Peyer's patch (tissue), 4 donors: ENCODE measurements at regions not wholly inside any gene's neighbourhood (a gene's known extent, or its start where the extent isn't known, plus 50 kb on each side); places are given as distances from the start of the nearest gene placed in this dataset.
"Not testable (repeated sequence)": the region's sequence is repeated elsewhere in the genome, so short reads cannot be mapped to it uniquely, and the experiment has no call there.

ENCODE experiments used
- DNase-seq, 3 donors: peaks; one replicate each; pipeline ENCODE4 v3.0.0-alpha.2; 2017 to 2019
- H3K27ac ChIP-seq, 4 donors: fragments of 200-600 bp; sonication (generic); one replicate each; pipeline ENCODE4 v1.5.1; 2016 to 2019
- H3K27me3 ChIP-seq, 2 donors: fragments of 200-600 bp; sonication (generic); one replicate each; pipeline ENCODE4 v1.5.1; 2019
- H3K36me3 ChIP-seq, 3 donors: fragments of 200-600 bp; sonication (generic); one replicate each; pipeline ENCODE4 v1.5.1; 2016 to 2019
- H3K4me1 ChIP-seq, 4 donors: fragments of 200-600 bp; sonication (generic); one replicate each; pipeline ENCODE4 v1.5.1; 2016 to 2019
- H3K4me3 ChIP-seq, 4 donors: fragments of 200-600 bp; sonication (generic); 1 replicate in 3 of 4; 2 replicates in 1 of 4; pipeline ENCODE4 v1.5.1; 2016 to 2019; ENCODE audit warnings: mild to moderate bottlenecking in 1 of 4
- H3K9me3 ChIP-seq, 4 donors: fragments of 200-600 bp; sonication (generic); one replicate each; pipeline ENCODE4 v1.5.1; 2016 to 2019; ENCODE audit warnings: mild to moderate bottlenecking in 1 of 4
- CTCF ChIP-seq, 6 experiments: fragments of 450-650 bp in 4 of 6; fragments of 200-600 bp in 2 of 6; sonication (generic) in 1 of 6; IDR thresholded peaks; one replicate each; pipeline ENCODE4 v1.5.1; 2017 to 2019; ENCODE audit warnings: antibody characterized with exemption in 6 of 6, mild to moderate bottlenecking in 3 of 6, moderate library complexity in 1 of 6
- POLR2A ChIP-seq, 2 donors: fragments of 450-650 bp; IDR thresholded peaks; one replicate each; pipeline ENCODE4 v1.5.1; 2017; ENCODE audit warnings: antibody characterized with exemption in 2 of 2, mild to moderate bottlenecking in 2 of 2, moderate library complexity in 2 of 2

- TF ChIP-seq CTCF (IDR thresholded peaks at IDR 0.05), result no peak
- no peaks in the 10 kb centered on the region for H3K27me3 ChIP-seq
- H3K9me3 ChIP-seq, result no peaks in the 10 kb centered on the region
- no peaks in the 10 kb centered on the region for H3K36me3 ChIP-seq
- no peak for DNase-seq
- no peaks in the 10 kb centered on the region for H3K4me1 ChIP-seq
- H3K27ac ChIP-seq, result no peak overlapping the region
- no peak overlapping the region for H3K4me3 ChIP-seq
Observed at GRCh38 chr6:50404643-50405042, 308.7 kb upstream of the TFAP2D start.

GRCh38 chr6:50410579-50410978 is 302.7 kb upstream of the TFAP2D start:
- no peak for DNase-seq
- Histone ChIP-seq H3K4me1 (no peaks in the 10 kb centered on the region), H3K9me3 (no peaks in the 10 kb centered on the region), H3K4me3 (no peak overlapping the region), H3K27ac (no peak overlapping the region), H3K36me3 (no peaks in the 10 kb centered on the region), H3K27me3 (no peaks in the 10 kb centered on the region)
- TF ChIP-seq CTCF (IDR thresholded peaks at IDR 0.05) (no peak), POLR2A (IDR thresholded peaks at IDR 0.05) (no peak)

- not testable (repeated sequence) for H3K9me3 ChIP-seq, H3K27me3 ChIP-seq
Observed at GRCh38 chr6:50421041-50421440, 292.3 kb upstream of the TFAP2D start.

DNA sequence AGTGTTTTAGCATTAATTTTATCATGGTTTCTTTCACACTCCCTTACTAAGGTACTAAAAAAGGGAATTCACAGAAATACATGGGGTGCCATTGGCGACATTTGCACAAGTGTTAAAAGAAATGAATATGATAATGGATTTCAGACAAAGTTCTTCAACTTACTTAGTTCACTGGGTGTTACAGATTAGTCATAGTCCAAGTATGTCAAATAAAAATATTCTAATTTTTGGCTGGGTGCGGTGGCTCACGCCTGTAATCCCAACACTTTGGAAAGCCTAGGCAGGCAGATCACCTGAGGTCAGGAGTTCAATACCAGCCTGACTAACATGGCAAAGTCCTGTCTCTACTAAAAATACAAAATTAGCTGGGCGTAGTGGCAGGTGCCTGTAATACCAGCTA is 286.1 kb upstream of the TFAP2D start:
- no peaks in the 10 kb centered on the region for H3K4me1 ChIP-seq
- no peaks in the 10 kb centered on the region for H3K36me3 ChIP-seq
- H3K4me3 ChIP-seq, result no peak overlapping the region
- no peaks in the 10 kb centered on the region for H3K9me3 ChIP-seq
- H3K27ac ChIP-seq, result no peak overlapping the region
- TF ChIP-seq POLR2A (IDR thresholded peaks at IDR 0.05) (no peak), CTCF (IDR thresholded peaks at IDR 0.05) (no peak)
- no peaks in the 10 kb centered on the region for H3K27me3 ChIP-seq
- no peak for DNase-seq

More at GRCh38 chr6:50421041-50421440, 292.3 kb upstream of the TFAP2D start:
- not testable (repeated sequence) for H3K36me3 ChIP-seq, H3K4me3 ChIP-seq, H3K4me1 ChIP-seq, DNase-seq, H3K27ac ChIP-seq

GRCh38 chr6:50437901-50438300 is 275.4 kb upstream of the TFAP2D start:
- Histone ChIP-seq H3K4me3 (no peak overlapping the region), H3K36me3 (no peaks in the 10 kb centered on the region), H3K27me3 (no peaks in the 10 kb centered on the region), H3K9me3 (no peaks in the 10 kb centered on the region), H3K4me1 (no peaks in the 10 kb centered on the region), H3K27ac (no peak overlapping the region)
- TF ChIP-seq POLR2A (IDR thresholded peaks at IDR 0.05), result no peak
- TF ChIP-seq CTCF (IDR thresholded peaks at IDR 0.05), result no peak
- no peak for DNase-seq

DNA sequence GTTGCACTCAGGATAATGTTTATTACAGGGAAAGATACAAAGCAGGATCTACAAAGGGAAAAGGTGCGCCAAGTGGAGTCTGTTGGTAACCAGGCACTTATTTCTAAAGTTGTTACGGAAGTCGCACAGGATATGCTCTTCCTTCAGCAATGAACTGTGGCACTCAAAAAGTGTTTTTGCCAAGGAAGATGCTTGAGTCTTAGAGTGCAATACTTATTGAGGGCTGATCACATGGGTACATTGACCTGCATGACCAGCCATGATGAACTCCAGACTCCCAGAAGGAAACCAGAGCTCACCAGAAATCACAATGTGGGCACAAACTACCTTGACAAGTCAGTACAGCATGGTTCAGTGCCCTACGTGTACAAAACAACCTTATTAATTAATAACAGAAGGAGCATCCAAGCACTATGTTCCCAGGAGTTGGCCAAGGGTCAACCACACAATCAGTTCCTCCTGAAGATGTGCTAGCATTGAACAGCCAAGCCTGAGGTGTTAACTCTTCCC is 270.7 kb upstream of the TFAP2D start:
- DNase-seq, result no peak
- Histone ChIP-seq H3K27ac (no peak overlapping the region), H3K4me1 (no peaks in the 10 kb centered on the region), H3K27me3 (no peaks in the 10 kb centered on the region), H3K36me3 (no peaks in the 10 kb centered on the region), H3K4me3 (no peak overlapping the region), H3K9me3 (no peaks in the 10 kb centered on the region)
- no peak for TF ChIP-seq POLR2A (IDR thresholded peaks at IDR 0.05)
- TF ChIP-seq CTCF (IDR thresholded peaks at IDR 0.05), result no peak
